OCI-LY7 (cell line): ENCODE measurements at regions not wholly inside any gene's neighbourhood (a gene's known extent, or its start where the extent isn't known, plus 50 kb on each side); places are given as distances from the start of the nearest gene placed in this dataset.

Experiments used
- BruUV-seq: library from RNA; stranded (reverse); fragments of 400-500 nt; replicated peaks from 2 replicates; lab custom pipeline; 2021; lab: Mats Ljungman, UMichigan
- CTCF ChIA-PET: fragments of 300-600 bp; sonication (Branson Sonifier 250); formaldehyde crosslinking; loops from one replicate; lab custom pipeline; 2022; ENCODE audit warnings: antibody characterized with exemption; ENCODE audit not compliant: unreplicated experiment; lab: Charles Lee
- POLR2A ChIA-PET: fragments of 300-600 bp; sonication (Branson Sonifier 250); formaldehyde crosslinking; loops from one replicate; lab custom pipeline; 2022; ENCODE audit warnings: antibody characterized with exemption; lab: Charles Lee
- DNase-seq: peaks from one replicate; pipeline ENCODE4 v3.0.0-alpha.2; 2015; ENCODE audit warnings: low spot score
- H2AFZ ChIP-seq: fragments of 200-600 bp; sonication (generic), shearing (Covaris generic); 2 replicates; pipeline ENCODE4 v1.6.1; 2014; ENCODE audit warnings: mild to moderate bottlenecking, antibody characterized with exemption, low read length, moderate library complexity
- H3K27ac ChIP-seq: fragments of 200-600 bp; sonication (generic); 2 replicates; pipeline ENCODE4 v1.5.1; 2014; ENCODE audit warnings: mixed run types, low read depth, mild to moderate bottlenecking, moderate library complexity, low read length, inconsistent platforms; ENCODE audit not compliant: poor library complexity, severe bottlenecking
- H3K36me3 ChIP-seq: fragments of 200-600 bp; sonication (generic); 2 replicates; pipeline ENCODE4 v1.6.1; 2014; ENCODE audit warnings: mild to moderate bottlenecking, antibody characterized with exemption, low read length, moderate library complexity, mixed read lengths; ENCODE audit not compliant: insufficient read depth
- H3K4me1 ChIP-seq: fragments of 200-600 bp; sonication (generic); 2 replicates; pipeline ENCODE4 v1.5.1; 2014; ENCODE audit warnings: mild to moderate bottlenecking, low read length; ENCODE audit not compliant: insufficient read depth, poor library complexity, severe bottlenecking
- H3K4me2 ChIP-seq: fragments of 200-600 bp; sonication (generic); 2 replicates; pipeline ENCODE4 v1.6.1; 2014; ENCODE audit warnings: mild to moderate bottlenecking, low read length
- H3K4me3 ChIP-seq: fragments of 200-600 bp; sonication (generic); 2 replicates; pipeline ENCODE4 v1.5.1; 2014; ENCODE audit warnings: mild to moderate bottlenecking, low read depth, low read length; ENCODE audit not compliant: poor library complexity, severe bottlenecking
- H3K79me2 ChIP-seq: fragments of 200-600 bp; sonication (generic); 2 replicates; pipeline ENCODE4 v1.6.1; 2016; ENCODE audit warnings: low read depth, mild to moderate bottlenecking, low read length, moderate library complexity, mixed read lengths; ENCODE audit not compliant: insufficient read depth
- H3K9me2 ChIP-seq: fragments of 200-600 bp; sonication (generic); 2 replicates; pipeline ENCODE4 v1.6.1; 2016; ENCODE audit warnings: mild to moderate bottlenecking, low read length, mixed read lengths; ENCODE audit not compliant: insufficient read depth
- H3K9me3 ChIP-seq: fragments of 200-600 bp; sonication (generic); 2 replicates; pipeline ENCODE4 v1.6.1; 2014; ENCODE audit warnings: mild to moderate bottlenecking, mixed run types, low read length, mixed read lengths
- H4K20me1 ChIP-seq: fragments of 200-600 bp; sonication (generic); 2 replicates; pipeline ENCODE4 v1.6.1; 2014; ENCODE audit warnings: mild to moderate bottlenecking, antibody characterized with exemption, low read length, moderate library complexity, mixed read lengths; ENCODE audit not compliant: insufficient read depth
- CTCF ChIP-seq: fragments of 200-600 bp; sonication (generic); conservative IDR thresholded peaks from 2 replicates; pipeline ENCODE4 v1.5.1; 2014; ENCODE audit warnings: mild to moderate bottlenecking, antibody characterized with exemption, low read length, moderate library complexity, mixed read lengths
- EZH2phosphoT487 ChIP-seq: fragments of 200-600 bp; sonication (generic); IDR thresholded peaks from 2 replicates; pipeline ENCODE4 v1.6.1; 2018; ENCODE audit warnings: low read depth, borderline replicate concordance, mild to moderate bottlenecking, mixed run types, antibody characterized with exemption, low read length, moderate library complexity, mixed read lengths
- intact Hi-C: fragments of 100-400 bp; cut with micrococcal nuclease; formaldehyde crosslinking; loops from one replicate; pipeline ENCODE4 v1.10.0; 2022; ENCODE audit not compliant: unreplicated experiment

- Histone ChIP-seq H3K4me1 (peaks cover 38% of the 10 kb centered on the region), H3K9me3 (no peaks in the 10 kb centered on the region), H3K79me2 (no peaks in the 10 kb centered on the region), H4K20me1 (no peaks in the 10 kb centered on the region), H3K9me2 (no peaks in the 10 kb centered on the region), H3K4me3 (no peak overlapping the region), H3K27ac (no peak overlapping the region), H3K4me2 (no peak overlapping the region), H2AFZ (no peak overlapping the region), H3K36me3 (no peaks in the 10 kb centered on the region)
- CTCF ChIA-PET: interaction anchor here (1.0 kb wide), 1 partner anchor 727 kb away, joined by 3 read pairs; no protein-coding TSS in a partner anchor
- BruUV-seq: no TSS peak
- intact Hi-C loops: no loop called here
- no peak for TF ChIP-seq CTCF
- DNase-seq: no peak
- POLR2A ChIA-PET: interaction anchor here (1.2 kb wide), 2 partner anchors 34 to 375 kb away, joined by 3 read pairs; no protein-coding TSS in a partner anchor
These were observed 526.9 kb upstream of the ID2 start for GRCh38 chr2:8154936-8155335.

- CTCF ChIA-PET: no interaction called here
- TF ChIP-seq CTCF: no peak
- TF ChIP-seq EZH2phosphoT487: no peak
- BruUV-seq: no TSS peak
These were observed 524.0 kb upstream of the ID2 start for GRCh38 chr2:8157621-8158430.

GRCh38 chr2:8158711-8159110 lies 523.1 kb upstream of the ID2 start:
- Histone ChIP-seq H2AFZ (no peak overlapping the region), H3K27ac (no peak overlapping the region), H3K4me2 (no peak overlapping the region), H3K9me3 (no peaks in the 10 kb centered on the region), H3K79me2 (no peaks in the 10 kb centered on the region), H3K4me3 (no peak overlapping the region), H3K9me2 (no peaks in the 10 kb centered on the region), H3K4me1 (peaks cover 30% of the 10 kb centered on the region), H3K36me3 (no peaks in the 10 kb centered on the region), H4K20me1 (no peaks in the 10 kb centered on the region)
- ChIA-PET CTCF (no interaction called here), POLR2A (interaction anchor here (1.0 to 1.8 kb wide), 2 partner anchors 9 to 13 kb away, joined by 3 to 4 read pairs; no protein-coding TSS in a partner anchor)
- TF ChIP-seq CTCF (no peak), EZH2phosphoT487 (no peak)
- no peak for DNase-seq
- intact Hi-C loops: no loop called here
- BruUV-seq: no TSS peak

More at GRCh38 chr2:8157621-8158430, 524.0 kb upstream of the ID2 start:
- Histone ChIP-seq H2AFZ (no peak overlapping the region), H3K9me3 (no peaks in the 10 kb centered on the region), H3K79me2 (no peaks in the 10 kb centered on the region), H3K27ac (no peak overlapping the region), H3K36me3 (no peaks in the 10 kb centered on the region), H3K4me1 (peaks cover 38% of the 10 kb centered on the region), H3K9me2 (no peaks in the 10 kb centered on the region), H4K20me1 (no peaks in the 10 kb centered on the region), H3K4me2 (no peak overlapping the region), H3K4me3 (no peak overlapping the region)
- POLR2A ChIA-PET: interaction anchor here (1.0 to 1.8 kb wide), 2 partner anchors 8 to 12 kb away, joined by 3 to 4 read pairs; no protein-coding TSS in a partner anchor
- no peak for DNase-seq
- intact Hi-C loops: no loop called here
